Hippocampal formation (tissue), 2 donors: ENCODE measurements at regions not wholly inside any gene's neighbourhood (a gene's known extent, or its start where the extent isn't known, plus 50 kb on each side); places are given as distances from the start of the nearest gene placed in this dataset.
"Not testable (repeated sequence)": the region's sequence is repeated elsewhere in the genome, so short reads cannot be mapped to it uniquely, and the experiment has no call there.

ENCODE experiments used
- DNase-seq, 2 donors: peaks; one replicate each; lab custom pipeline; 2025; lab: John Stamatoyannopoulos, UW

- no peak for DNase-seq
Measured at GRCh38 chr21:28078126-28078525, 914.6 kb downstream of the LTN1 start.

GRCh38 chr21:28074676-28075075 lies 918.0 kb downstream of the LTN1 start:
- DNase-seq = no peak

DNA sequence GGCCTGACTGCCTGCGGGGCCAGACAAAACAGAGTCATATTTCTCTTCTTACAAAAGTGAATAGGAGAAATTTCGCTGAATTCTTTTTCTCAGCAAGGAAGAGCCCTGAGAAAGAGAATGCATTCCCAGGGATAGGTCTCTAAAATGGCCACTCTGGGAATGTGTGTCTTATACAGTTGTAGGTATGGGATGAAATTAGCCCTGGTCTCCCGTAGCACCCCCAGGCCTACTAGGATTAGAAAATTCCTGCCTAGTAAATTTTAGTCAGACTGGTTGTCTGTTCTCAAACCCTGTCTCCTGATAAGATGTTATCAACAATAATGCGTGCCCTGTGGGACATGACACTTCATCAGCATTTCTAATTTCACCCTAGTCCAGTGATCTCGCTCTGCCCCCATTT lies 920.1 kb downstream of the LTN1 start:
- DNase-seq = no peak

DNA sequence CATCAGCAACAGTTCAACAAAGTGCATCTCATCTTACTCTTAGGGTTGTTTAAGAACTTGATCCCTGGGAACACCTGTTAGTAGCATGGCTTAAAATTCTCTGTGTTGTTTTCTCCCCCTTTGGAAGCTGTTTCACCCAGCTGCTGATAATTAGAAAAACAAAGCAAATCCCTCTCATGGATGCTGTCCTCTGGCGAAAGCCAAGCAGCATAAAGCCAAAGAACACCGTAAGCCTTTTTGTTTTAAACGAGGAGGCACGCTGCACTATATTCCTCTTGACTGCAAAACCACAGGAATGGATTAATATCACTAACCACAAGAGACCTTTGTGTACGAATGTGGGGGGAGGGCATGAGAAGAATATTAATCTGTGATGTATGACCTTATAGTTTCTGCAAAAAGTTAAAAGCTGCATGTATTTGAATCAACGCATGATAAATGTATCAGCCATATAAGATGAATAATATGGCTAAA lies 923.2 kb downstream of the LTN1 start:
- DNase-seq = no peak

GRCh38 chr21:28068455-28069358 lies 924.0 kb downstream of the LTN1 start:
- DNase-seq = no peak

DNA sequence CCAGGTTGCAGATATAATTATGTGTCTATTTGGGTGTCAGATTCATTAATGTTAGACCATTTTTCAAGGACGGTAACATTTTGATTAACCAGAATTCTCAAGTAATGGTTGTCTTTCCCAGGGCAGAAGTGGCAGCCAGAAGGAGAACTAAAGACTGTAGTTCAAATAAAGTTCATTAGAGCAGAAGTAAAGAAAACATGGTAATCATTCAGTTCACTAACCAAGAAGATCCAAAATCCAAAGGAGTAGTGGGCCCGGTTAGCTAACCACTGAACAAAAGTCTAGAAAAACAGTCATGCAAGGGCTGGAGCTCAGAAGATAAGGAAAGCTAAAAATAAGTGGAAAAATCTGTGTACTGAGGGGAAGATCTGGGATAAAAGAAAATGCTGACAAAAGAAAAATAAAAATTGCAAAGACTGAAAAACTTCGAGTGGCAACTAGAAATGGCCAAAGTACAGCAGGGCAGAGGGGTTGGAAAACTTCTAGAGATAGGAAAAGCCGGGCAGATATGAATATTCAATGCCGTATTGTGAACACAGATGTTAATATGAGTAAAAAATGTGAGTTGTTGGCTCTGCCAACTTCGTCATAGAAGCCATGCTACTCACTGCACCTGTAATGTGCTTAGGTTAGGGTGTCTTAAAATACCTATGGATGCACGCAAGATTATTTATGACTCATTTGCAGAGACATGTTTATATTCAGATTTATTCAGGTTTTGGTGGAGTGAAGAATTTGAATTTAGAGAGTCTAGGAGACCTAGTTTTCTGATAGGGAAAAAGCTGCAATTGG lies 925.9 kb downstream of the LTN1 start:
- no peak for DNase-seq

GRCh38 chr21:28066076-28066475 lies 926.6 kb downstream of the LTN1 start:
- DNase-seq = no peak

- no peak for DNase-seq
Measured at GRCh38 chr21:28063241-28064216, 929.1 kb downstream of the LTN1 start.

GRCh38 chr21:28052956-28053355 lies 939.7 kb downstream of the LTN1 start:
- DNase-seq = not testable (repeated sequence)

DNA sequence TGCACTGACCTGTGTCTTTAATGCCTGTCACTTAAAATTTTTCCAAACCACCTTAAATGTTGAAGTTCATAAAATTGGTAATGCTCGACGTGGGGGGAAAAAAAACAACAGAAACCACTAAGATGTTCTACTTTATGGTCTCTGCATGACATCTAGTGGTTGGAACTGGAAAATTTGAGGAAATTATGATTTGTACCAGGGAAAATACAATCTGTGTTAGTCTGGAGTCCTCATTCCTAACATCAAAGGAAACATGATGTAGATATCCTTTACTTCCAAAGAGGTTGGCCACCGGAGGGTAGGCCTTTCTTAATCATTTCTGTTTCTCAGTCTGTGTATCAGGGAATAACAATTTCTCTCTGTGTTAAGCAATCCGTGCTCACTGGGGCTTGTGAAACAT lies 941.0 kb downstream of the LTN1 start:
- peak in 1 of 2 donors; percentile 76 for DNase-seq

- DNase-seq = not testable (repeated sequence)
Measured at GRCh38 chr21:28035692-28036091, 957.0 kb downstream of the LTN1 start.

- not testable (repeated sequence) for DNase-seq
Measured at GRCh38 chr21:28034916-28035315, 957.8 kb downstream of the LTN1 start.

- DNase-seq = not testable (repeated sequence)
Measured at GRCh38 chr21:28034334-28034733, 958.3 kb downstream of the LTN1 start.

- not testable (repeated sequence) for DNase-seq
Measured at GRCh38 chr21:28032652-28033051, 960.0 kb downstream of the LTN1 start.

DNA sequence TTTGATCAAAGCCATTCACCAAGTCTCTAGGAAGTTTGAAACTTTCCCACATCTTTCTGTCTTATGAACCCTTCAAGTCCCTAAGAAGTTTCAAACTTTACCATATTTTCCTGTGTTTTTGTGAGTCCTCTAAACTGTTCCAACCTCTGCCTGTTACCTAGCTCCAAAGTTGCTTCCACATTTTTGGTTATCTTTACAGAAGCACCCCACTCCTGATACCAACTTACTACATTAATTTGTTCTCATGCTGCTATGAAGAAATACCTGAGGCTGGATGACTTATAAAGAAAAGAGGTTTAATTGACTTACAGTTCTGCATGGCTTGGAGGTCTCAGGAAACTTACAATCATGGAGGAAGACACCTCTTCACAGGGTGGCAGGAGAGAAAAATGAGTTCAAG lies 961.6 kb downstream of the LTN1 start:
- DNase-seq = not testable (repeated sequence)

- no peak for DNase-seq
Measured at GRCh38 chr21:28025111-28025510, 967.6 kb downstream of the LTN1 start.

DNA sequence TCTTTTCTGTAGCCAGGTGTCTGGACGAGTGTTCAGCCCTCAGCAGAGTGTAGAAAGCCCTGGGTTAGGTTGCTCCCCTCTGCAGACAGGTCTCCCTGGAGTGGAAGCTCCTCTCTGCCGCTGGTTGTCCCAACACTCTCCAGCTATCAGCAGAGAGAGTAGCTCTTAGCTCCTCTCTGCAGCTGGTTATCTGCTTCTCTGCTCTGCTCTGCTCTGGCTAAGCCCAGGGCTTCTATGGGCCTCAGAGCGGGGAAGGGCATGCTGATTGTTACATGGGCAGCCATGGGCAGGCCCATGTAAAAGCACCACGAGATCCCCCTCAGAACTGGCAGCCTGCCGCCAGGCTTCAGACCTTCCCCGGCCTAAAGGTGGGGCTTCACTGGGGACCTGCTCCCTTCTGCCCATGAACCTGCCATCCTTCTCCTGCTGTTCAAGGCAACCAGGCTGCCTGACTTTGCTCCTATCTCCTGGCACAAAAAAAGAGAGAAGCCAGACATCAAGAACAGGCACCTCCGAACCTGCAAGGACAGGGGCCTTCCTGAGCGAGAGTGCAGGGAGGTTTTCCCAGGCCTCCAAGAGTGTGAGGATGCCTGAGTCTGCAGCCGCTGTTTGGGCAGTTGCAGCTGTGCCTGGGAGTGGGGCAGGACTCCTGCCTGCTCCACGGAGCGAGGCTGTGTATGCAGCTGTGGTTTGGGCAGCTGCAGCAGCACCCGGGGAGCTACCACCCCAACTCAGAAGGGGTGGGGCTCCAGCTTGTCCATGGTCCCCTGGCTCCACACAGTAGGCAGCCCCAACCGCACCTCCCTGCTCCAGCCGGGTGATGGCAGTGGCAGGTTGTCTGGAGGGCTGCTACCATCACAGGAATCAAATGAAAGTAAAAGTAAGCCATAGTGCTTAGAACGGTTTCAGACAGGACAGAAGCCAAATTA lies 973.7 kb downstream of the LTN1 start:
- peak; percentile 35 to 79 for DNase-seq

- no peak for DNase-seq
Measured at GRCh38 chr21:28018213-28018612, 974.5 kb downstream of the LTN1 start.

- DNase-seq = no peak
Measured at GRCh38 chr21:28016571-28016970, 976.1 kb downstream of the LTN1 start.

DNA sequence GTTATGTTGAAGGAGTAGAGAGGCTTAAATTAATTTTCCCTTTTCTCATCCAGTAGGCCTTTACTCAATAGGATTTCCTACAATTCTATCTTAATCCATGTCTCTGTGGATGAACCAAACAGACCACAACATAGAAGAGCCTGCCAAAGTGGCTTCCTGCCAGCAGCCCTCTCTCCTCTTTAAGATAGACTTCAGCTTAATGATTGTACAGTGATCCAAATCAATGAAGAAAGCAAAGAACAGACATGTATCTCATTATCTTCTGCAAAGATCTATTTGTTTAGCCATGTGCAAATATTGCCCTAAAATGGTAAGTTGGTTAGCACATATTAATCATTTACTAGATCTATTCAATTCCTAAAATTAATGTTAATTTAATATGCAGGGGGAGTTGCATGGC lies 979.6 kb downstream of the LTN1 start:
- DNase-seq = not testable (repeated sequence)
